Activated CD8-positive, alpha-beta T cell treated with anti-CD3 and anti-CD28 coated beads for 36 hours (primary cell): ENCODE measurements at regions not wholly inside any gene's neighbourhood (a gene's known extent, or its start where the extent isn't known, plus 50 kb on each side); places are given as distances from the start of the nearest gene placed in this dataset.

Experiments
- ATAC-seq: fragments of 200-7000 bp; cut with Tn5 transposase; one replicate; pipeline ENCODE4 v1.10.0; 2021; ENCODE audit warnings: mild to moderate bottlenecking, moderate library complexity
- CTCF ChIA-PET: fragments of 350-600 bp; sonication (Branson Sonifier 250); formaldehyde crosslinking; loops from one replicate; lab custom pipeline; 2021; ENCODE audit warnings: antibody characterized with exemption; lab: Charles Lee
- POLR2A ChIA-PET: fragments of 350-600 bp; sonication (Branson Sonifier 250); formaldehyde crosslinking; loops from one replicate; lab custom pipeline; 2021; ENCODE audit warnings: antibody characterized with exemption; lab: Charles Lee
- DNase-seq: peaks from one replicate; pipeline ENCODE4 v3.0.0-alpha.2; 2020
- H3K27ac Mint-ChIP-seq: one replicate; pipeline ENCODE4 v1.8.0; 2021; ENCODE audit warnings: mild to moderate bottlenecking, mixed read lengths
- H3K27me3 Mint-ChIP-seq: one replicate; pipeline ENCODE4 v1.8.0; 2021; ENCODE audit warnings: mixed read lengths
- H3K36me3 Mint-ChIP-seq: one replicate; pipeline ENCODE4 v1.8.0; 2021; ENCODE audit warnings: low read depth, mixed read lengths
- H3K4me1 Mint-ChIP-seq: one replicate; pipeline ENCODE4 v1.8.0; 2021; ENCODE audit warnings: low read depth, mixed read lengths
- H3K4me3 Mint-ChIP-seq: one replicate; pipeline ENCODE4 v1.8.0; 2021; ENCODE audit warnings: mild to moderate bottlenecking, moderate library complexity, mixed read lengths
- H3K9me3 Mint-ChIP-seq: one replicate; pipeline ENCODE4 v1.8.0; 2021; ENCODE audit warnings: mixed read lengths
- intact Hi-C: fragments of 100-400 bp; cut with micrococcal nuclease; formaldehyde crosslinking; loops from one replicate; pipeline ENCODE4 v1.10.0; 2022
- TF ChIP-seq, protein P1 (sequence below): fragments of 200-600 bp; IDR thresholded peaks from one replicate; pipeline ENCODE4 v1.8.0; 2022; ENCODE audit warnings: antibody characterized with exemption, mild to moderate bottlenecking

DNA sequence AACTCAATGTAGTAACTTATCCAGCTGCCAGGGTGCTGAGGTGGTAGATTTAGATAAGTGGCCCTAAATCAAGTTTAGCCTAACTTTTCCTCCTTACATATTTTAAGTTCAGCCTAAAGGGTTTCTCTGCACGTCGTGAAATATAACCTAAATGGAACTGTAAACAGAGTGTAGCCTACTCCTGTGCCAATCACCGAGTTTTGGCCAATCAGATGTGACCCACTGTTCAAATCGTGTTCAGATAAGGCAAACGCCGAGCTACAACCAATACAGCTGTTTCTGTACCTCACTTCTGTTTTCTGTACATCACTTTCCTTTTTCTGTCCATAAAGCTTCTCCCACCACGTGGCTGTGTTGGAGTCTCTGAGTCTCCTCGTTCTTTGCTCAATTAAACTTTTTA, 904.2 kb upstream of the POT1 start:
- Mint-ChIP-seq H3K4me3 (no peak overlapping the region), H3K36me3 (no peaks in the 10 kb centered on the region), H3K9me3 (peaks cover 10% of the 10 kb centered on the region), H3K4me1 (no peaks in the 10 kb centered on the region), H3K27ac (no peak overlapping the region), H3K27me3 (no peaks in the 10 kb centered on the region)
- TF ChIP-seq, protein P1, sequence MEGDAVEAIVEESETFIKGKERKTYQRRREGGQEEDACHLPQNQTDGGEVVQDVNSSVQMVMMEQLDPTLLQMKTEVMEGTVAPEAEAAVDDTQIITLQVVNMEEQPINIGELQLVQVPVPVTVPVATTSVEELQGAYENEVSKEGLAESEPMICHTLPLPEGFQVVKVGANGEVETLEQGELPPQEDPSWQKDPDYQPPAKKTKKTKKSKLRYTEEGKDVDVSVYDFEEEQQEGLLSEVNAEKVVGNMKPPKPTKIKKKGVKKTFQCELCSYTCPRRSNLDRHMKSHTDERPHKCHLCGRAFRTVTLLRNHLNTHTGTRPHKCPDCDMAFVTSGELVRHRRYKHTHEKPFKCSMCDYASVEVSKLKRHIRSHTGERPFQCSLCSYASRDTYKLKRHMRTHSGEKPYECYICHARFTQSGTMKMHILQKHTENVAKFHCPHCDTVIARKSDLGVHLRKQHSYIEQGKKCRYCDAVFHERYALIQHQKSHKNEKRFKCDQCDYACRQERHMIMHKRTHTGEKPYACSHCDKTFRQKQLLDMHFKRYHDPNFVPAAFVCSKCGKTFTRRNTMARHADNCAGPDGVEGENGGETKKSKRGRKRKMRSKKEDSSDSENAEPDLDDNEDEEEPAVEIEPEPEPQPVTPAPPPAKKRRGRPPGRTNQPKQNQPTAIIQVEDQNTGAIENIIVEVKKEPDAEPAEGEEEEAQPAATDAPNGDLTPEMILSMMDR, result no peak
- DNase-seq (no peak), ATAC-seq (no peak)
- ChIA-PET POLR2A (no interaction called here), CTCF (no interaction called here)
- intact Hi-C loops, result no loop called here

DNA sequence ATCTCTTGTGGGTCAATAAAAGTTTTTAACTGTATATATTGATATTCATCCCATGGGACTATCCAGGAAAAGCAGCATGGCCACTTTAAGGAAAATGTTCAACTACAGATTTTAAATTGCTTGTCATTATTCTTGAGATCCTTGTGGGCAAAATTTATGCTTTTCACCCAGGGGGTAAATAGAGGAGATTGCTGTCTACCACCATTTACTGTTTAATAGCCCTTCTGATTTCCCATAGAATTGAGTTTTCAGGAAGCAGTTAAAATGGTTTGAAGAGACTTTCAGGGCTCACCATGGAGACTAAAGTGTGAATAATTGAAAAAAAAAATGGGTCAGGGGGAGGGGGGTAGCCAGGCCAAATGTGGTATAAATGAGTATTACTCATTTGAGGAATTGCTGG, 901.1 kb upstream of the POT1 start:
- CTCF ChIA-PET, result no interaction called here
- H3K27ac Mint-ChIP-seq, result no peak overlapping the region
- H3K4me3 Mint-ChIP-seq, result no peak overlapping the region
- POLR2A ChIA-PET, result no interaction called here
- TF ChIP-seq, protein P1, result no peak
- no peaks in the 10 kb centered on the region for H3K36me3 Mint-ChIP-seq
- no peaks in the 10 kb centered on the region for H3K27me3 Mint-ChIP-seq
- no peak for ATAC-seq
- DNase-seq, result no peak
- intact Hi-C loops, result no loop called here
- H3K9me3 Mint-ChIP-seq, result peaks cover 20% of the 10 kb centered on the region
- no peaks in the 10 kb centered on the region for H3K4me1 Mint-ChIP-seq

DNA sequence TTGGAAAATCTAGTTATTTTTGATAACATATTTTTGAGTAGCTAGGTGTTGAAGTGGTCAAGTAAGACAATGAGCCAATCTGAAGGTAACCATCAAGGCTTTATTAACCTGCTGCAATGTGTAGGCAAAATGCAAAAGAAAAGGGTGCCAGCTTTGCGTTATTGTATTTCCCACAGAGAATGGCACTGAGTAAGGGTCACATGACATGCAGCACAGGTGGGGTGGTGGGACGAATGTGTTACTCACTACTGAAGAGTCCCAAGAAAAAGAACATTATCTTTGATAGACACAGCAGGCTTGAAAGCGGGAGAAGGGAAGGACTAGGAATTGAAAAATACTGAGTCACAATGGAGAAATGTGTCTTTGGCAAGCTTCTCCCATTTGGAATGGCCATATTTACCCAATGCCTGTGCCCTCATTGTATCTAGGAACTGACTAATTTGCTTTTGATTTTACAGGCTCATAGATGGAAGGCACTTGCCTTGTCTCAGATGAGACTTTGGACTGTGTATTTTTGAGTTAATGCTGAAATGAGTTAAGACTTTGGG, 898.6 kb upstream of the POT1 start:
- DNase-seq, result no peak
- Mint-ChIP-seq H3K27ac (no peak overlapping the region), H3K4me1 (no peaks in the 10 kb centered on the region), H3K4me3 (no peak overlapping the region), H3K36me3 (no peaks in the 10 kb centered on the region), H3K27me3 (no peaks in the 10 kb centered on the region), H3K9me3 (peaks cover 16% of the 10 kb centered on the region)
- TF ChIP-seq, protein P1, result no peak
- intact Hi-C loops, result no loop called here
- ChIA-PET POLR2A (no interaction called here), CTCF (no interaction called here)
- no peak for ATAC-seq

DNA sequence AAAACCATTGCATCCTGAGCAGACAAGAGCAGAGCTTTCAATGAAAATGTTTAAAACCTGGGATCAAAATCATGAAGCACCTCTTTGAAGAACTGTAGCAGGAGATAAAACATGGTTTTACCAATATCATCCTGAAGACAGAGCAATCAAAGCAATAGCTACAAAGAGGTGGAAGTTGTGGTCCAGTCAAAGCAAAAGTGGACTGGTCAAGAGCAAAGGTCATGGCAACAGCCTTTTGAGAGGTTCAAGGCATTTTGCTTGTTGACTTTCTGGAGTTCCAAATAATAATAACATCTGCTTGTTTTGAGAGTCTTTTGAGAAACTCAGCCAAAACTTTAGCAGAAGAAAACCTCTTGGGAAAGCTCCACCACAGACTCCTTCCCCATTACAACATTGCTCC, 893.9 kb upstream of the POT1 start:
- H3K36me3 Mint-ChIP-seq, result no peaks in the 10 kb centered on the region
- no peaks in the 10 kb centered on the region for H3K27me3 Mint-ChIP-seq
- no peak overlapping the region for H3K27ac Mint-ChIP-seq
- POLR2A ChIA-PET, result no interaction called here
- H3K9me3 Mint-ChIP-seq, result peaks cover 8% of the 10 kb centered on the region
- H3K4me3 Mint-ChIP-seq, result no peak overlapping the region
- intact Hi-C loops, result no loop called here
- CTCF ChIA-PET, result interaction anchor here (1.4 kb wide), 1 partner anchor 10 kb away, joined by 3 read pairs; no protein-coding TSS in a partner anchor
- no peaks in the 10 kb centered on the region for H3K4me1 Mint-ChIP-seq
- TF ChIP-seq, protein P1, result no peak
- DNase-seq (no peak), ATAC-seq (no peak)

DNA sequence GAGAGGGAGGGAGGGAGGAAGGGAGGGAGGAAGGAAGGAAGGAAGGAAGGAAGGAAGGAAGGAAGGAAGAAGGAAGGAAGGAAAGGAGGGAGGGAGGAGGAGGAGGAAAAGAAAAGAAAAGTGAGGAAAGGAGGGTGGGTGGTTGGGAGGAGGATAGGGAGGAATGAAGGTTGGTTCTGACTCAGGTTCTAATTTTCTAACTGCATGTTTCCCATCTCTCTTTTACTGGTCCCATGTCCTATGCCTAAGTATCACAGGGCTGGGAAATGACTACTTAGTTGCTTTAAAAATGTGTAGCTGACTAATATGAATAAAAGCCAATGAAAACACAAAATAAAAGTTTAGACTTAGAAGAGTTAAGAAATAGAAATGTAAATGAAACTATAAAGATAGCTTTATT, 890.9 kb upstream of the POT1 start:
- H3K27me3 Mint-ChIP-seq, result no peaks in the 10 kb centered on the region
- no peaks in the 10 kb centered on the region for H3K9me3 Mint-ChIP-seq
- ATAC-seq (no peak), DNase-seq (no peak)
- no peaks in the 10 kb centered on the region for H3K4me1 Mint-ChIP-seq
- no peak overlapping the region for H3K4me3 Mint-ChIP-seq
- ChIA-PET CTCF (no interaction called here), POLR2A (no interaction called here)
- H3K36me3 Mint-ChIP-seq, result no peaks in the 10 kb centered on the region
- intact Hi-C loops, result no loop called here
- TF ChIP-seq, protein P1, result no peak
- H3K27ac Mint-ChIP-seq, result no peak overlapping the region
